C4-2B (cell line): ENCODE measurements at regions not wholly inside any gene's neighbourhood (a gene's known extent, or its start where the extent isn't known, plus 50 kb on each side); places are given as distances from the start of the nearest gene placed in this dataset.
"Not testable (repeated sequence)": the region's sequence is repeated elsewhere in the genome, so short reads cannot be mapped to it uniquely, and the experiment has no call there.

Experiments
- CTCF ChIP-seq: fragments of 450-650 bp; conservative IDR thresholded peaks from 2 replicates; pipeline ENCODE4 v1.5.1; 2017; ENCODE audit warnings: mild to moderate bottlenecking
- ZFX ChIP-seq: fragments of 450-650 bp; IDR thresholded peaks from 2 replicates; pipeline ENCODE4 v1.6.1; 2017

- not testable (repeated sequence) for TF ChIP-seq CTCF, ZFX
Measured at GRCh38 chr10:27347827-27348207, 107.2 kb upstream of the ACBD5 start.
